PC-3 (cell line): ENCODE measurements at regions not wholly inside any gene's neighbourhood (a gene's known extent, or its start where the extent isn't known, plus 50 kb on each side); places are given as distances from the start of the nearest gene placed in this dataset.
A peak's percentile ranks its signal among the peaks of the same experiment; 100 is the strongest.

Source experiments
- ATAC-seq: fragments of 200-7000 bp; cut with Tn5 transposase; 2 replicates; pipeline ENCODE4 v1.9.1; 2020; ENCODE audit warnings: mild to moderate bottlenecking, moderate library complexity
- BruUV-seq: library from RNA; stranded (reverse); fragments of 400-500 nt; replicated peaks from 2 replicates; lab custom pipeline; 2021; lab: Mats Ljungman, UMichigan
- CTCF ChIA-PET: fragments of 300-600 bp; sonication (Branson Sonifier 250); formaldehyde crosslinking; loops from one replicate; lab custom pipeline; 2022; ENCODE audit warnings: antibody characterized with exemption; lab: Charles Lee
- POLR2A ChIA-PET: fragments of 300-600 bp; sonication (Branson Sonifier 250); formaldehyde crosslinking; loops from one replicate; lab custom pipeline; 2022; ENCODE audit warnings: antibody characterized with exemption; ENCODE audit not compliant: unreplicated experiment; lab: Charles Lee
- DNase-seq: peaks from one replicate; pipeline ENCODE4 v3.0.0-alpha.2; 2015
- H2AFZ ChIP-seq: fragments of 300-600 bp; sonication (generic); 2 replicates; pipeline ENCODE4 v1.6.0; 2016; ENCODE audit warnings: antibody characterized with exemption, low read length
- H3F3A ChIP-seq: fragments of 300-600 bp; sonication (generic); one replicate; pipeline ENCODE4 v1.6.0; 2017; ENCODE audit warnings: antibody characterized with exemption, low read length, control low read depth, mild to moderate bottlenecking; ENCODE audit not compliant: unreplicated experiment
- H3K27ac ChIP-seq: fragments of 300-600 bp; sonication (generic); 2 replicates; pipeline ENCODE4 v1.5.1; 2016; ENCODE audit warnings: mild to moderate bottlenecking, low read length
- H3K27me3 ChIP-seq: fragments of 300-600 bp; sonication (generic); 2 replicates; pipeline ENCODE4 v1.6.1; 2016; ENCODE audit warnings: low read length, mixed read lengths
- H3K36me3 ChIP-seq: fragments of 300-600 bp; sonication (generic); 2 replicates; pipeline ENCODE4 v1.6.1; 2016; ENCODE audit warnings: low read depth, mixed run types, low read length, mixed read lengths
- H3K4me1 ChIP-seq: fragments of 300-600 bp; sonication (generic); 2 replicates; pipeline ENCODE4 v1.5.1; 2016; ENCODE audit warnings: low read length; ENCODE audit not compliant: insufficient read depth
- H3K4me2 ChIP-seq: fragments of 300-600 bp; sonication (generic); 2 replicates; pipeline ENCODE4 v1.6.0; 2016; ENCODE audit warnings: low read length
- H3K4me3 ChIP-seq: fragments of 300-600 bp; sonication (generic); 2 replicates; pipeline ENCODE4 v1.5.1; 2016; ENCODE audit warnings: mild to moderate bottlenecking, low read length, mixed read lengths
- H3K79me2 ChIP-seq: fragments of 300-600 bp; sonication (generic); 2 replicates; pipeline ENCODE4 v1.6.1; 2017; ENCODE audit warnings: low read length, mixed read lengths
- H3K9ac ChIP-seq: fragments of 300-600 bp; sonication (generic); 2 replicates; pipeline ENCODE4 v1.6.0; 2016; ENCODE audit warnings: mild to moderate bottlenecking, low read length
- H3K9me2 ChIP-seq: fragments of 300-600 bp; sonication (generic); replicated peaks from 2 replicates; pipeline ENCODE4 v1.6.1; 2016; ENCODE audit warnings: mixed run types, low read length, mixed read lengths
- H3K9me3 ChIP-seq: fragments of 300-600 bp; sonication (generic); 2 replicates; pipeline ENCODE4 v1.6.1; 2016; ENCODE audit warnings: low read length, mixed read lengths
- H4K20me1 ChIP-seq: fragments of 300-600 bp; sonication (generic); 2 replicates; pipeline ENCODE4 v1.6.1; 2016; ENCODE audit warnings: low read length, mixed read lengths
- EZH2 ChIP-seq: fragments of 300-600 bp; sonication (generic); IDR thresholded peaks from one replicate; pipeline ENCODE4 v1.6.1; 2017; ENCODE audit warnings: antibody characterized with exemption, mild to moderate bottlenecking, low read length; ENCODE audit not compliant: unreplicated experiment
- EZH2phosphoT487 ChIP-seq: fragments of 300-600 bp; sonication (generic); IDR thresholded peaks from 2 replicates; pipeline ENCODE4 v1.6.1; 2018; ENCODE audit warnings: mild to moderate bottlenecking, antibody characterized with exemption, low read length, borderline replicate concordance
- intact Hi-C: fragments of 100-400 bp; cut with micrococcal nuclease; formaldehyde crosslinking; loops from 2 replicates; pipeline ENCODE4 v1.9.0; 2023
- TF ChIP-seq, protein P1 (sequence below): fragments of 300-600 bp; sonication (generic); conservative IDR thresholded peaks from 2 replicates; pipeline ENCODE4 v1.5.1; 2017; ENCODE audit warnings: antibody characterized with exemption, low read depth, mild to moderate bottlenecking, low read length

GRCh38 chr3:193951859-193952258, 184.1 kb upstream of the HES1 start:
- ATAC-seq (no peak), DNase-seq (peak; percentile 38)
- Histone ChIP-seq H4K20me1 (no peaks in the 10 kb centered on the region), H2AFZ (no peak overlapping the region), H3K9me3 (peaks cover 10% of the 10 kb centered on the region), H3K4me3 (no peak overlapping the region), H3K9ac (no peak overlapping the region), H3F3A (no peaks in the 10 kb centered on the region), H3K27ac (no peak overlapping the region), H3K27me3 (no peaks in the 10 kb centered on the region), H3K79me2 (no peaks in the 10 kb centered on the region), H3K4me2 (no peak overlapping the region), H3K9me2 (no peaks in the 10 kb centered on the region; the same call in 1 of the 2 replicates), H3K4me1 (peaks cover 11% of the 10 kb centered on the region), H3K36me3 (no peaks in the 10 kb centered on the region)
- intact Hi-C loops, result no loop called here
- ChIA-PET CTCF (no interaction called here), POLR2A (interaction anchor here (0.6 kb wide), 1 partner anchor 181 kb away, joined by 3 read pairs; no protein-coding TSS in a partner anchor)
- BruUV-seq, result no TSS peak
- TF ChIP-seq EZH2phosphoT487 (no peak), EZH2 (no peak)
- TF ChIP-seq, protein P1, sequence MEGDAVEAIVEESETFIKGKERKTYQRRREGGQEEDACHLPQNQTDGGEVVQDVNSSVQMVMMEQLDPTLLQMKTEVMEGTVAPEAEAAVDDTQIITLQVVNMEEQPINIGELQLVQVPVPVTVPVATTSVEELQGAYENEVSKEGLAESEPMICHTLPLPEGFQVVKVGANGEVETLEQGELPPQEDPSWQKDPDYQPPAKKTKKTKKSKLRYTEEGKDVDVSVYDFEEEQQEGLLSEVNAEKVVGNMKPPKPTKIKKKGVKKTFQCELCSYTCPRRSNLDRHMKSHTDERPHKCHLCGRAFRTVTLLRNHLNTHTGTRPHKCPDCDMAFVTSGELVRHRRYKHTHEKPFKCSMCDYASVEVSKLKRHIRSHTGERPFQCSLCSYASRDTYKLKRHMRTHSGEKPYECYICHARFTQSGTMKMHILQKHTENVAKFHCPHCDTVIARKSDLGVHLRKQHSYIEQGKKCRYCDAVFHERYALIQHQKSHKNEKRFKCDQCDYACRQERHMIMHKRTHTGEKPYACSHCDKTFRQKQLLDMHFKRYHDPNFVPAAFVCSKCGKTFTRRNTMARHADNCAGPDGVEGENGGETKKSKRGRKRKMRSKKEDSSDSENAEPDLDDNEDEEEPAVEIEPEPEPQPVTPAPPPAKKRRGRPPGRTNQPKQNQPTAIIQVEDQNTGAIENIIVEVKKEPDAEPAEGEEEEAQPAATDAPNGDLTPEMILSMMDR, result no peak

DNA sequence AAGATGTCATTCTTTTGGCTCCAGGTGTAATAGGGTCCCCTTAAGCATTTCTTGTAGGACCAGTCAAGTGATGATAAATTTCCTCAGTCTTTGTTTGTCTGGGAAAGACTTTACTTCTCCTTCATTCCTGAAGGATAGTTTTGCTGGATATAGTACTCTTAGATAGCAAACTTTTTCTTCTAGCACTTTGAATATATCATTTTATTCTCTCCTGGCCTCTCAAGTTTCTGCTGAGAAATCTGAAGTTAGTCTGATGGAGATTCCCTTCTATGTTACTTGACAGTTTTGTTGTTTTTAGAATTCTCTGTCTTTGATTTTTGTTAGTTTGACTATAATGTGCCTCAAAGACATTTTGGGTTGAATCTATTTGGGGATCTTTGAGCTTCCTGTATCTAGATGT, 181.2 kb upstream of the HES1 start:
- Histone ChIP-seq H3K36me3 (no peaks in the 10 kb centered on the region), H3K4me2 (no peak overlapping the region), H3K4me1 (no peaks in the 10 kb centered on the region), H4K20me1 (no peaks in the 10 kb centered on the region), H3K27ac (no peak overlapping the region), H3K9me3 (peaks cover 10% of the 10 kb centered on the region), H3K9me2 (no peaks in the 10 kb centered on the region; the same call in 1 of the 2 replicates), H2AFZ (no peak overlapping the region), H3K9ac (no peak overlapping the region), H3K4me3 (no peak overlapping the region), H3F3A (no peaks in the 10 kb centered on the region), H3K27me3 (no peaks in the 10 kb centered on the region), H3K79me2 (no peaks in the 10 kb centered on the region)
- ChIA-PET CTCF (no interaction called here), POLR2A (no interaction called here)
- ATAC-seq (no peak), DNase-seq (no peak)
- no TSS peak for BruUV-seq
- intact Hi-C loops, result no loop called here
- TF ChIP-seq, protein P1, result no peak
- no peak for TF ChIP-seq EZH2
- TF ChIP-seq EZH2phosphoT487, result no peak

DNA sequence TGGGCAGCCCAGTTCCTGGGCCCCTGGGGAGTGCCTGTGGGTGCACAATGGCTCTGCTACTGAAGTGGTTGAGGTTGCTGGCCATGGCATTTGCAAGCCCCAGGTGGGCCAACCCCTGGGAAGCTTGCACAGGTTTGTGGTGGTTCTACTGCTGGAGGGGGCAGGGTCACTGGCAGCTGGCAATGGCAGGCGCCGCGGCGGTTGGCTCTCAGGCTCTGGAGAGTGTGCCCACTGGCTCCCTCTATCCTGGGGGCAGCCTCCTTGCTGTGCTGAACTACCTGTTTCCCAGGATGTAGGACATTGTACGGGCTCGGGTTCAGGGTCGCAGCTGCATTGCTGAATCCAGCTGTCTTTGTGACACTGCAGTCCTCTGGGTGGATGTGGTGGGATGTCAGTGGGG, 180.2 kb upstream of the HES1 start:
- ATAC-seq, result no peak
- no peaks in the 10 kb centered on the region for H3K27me3 ChIP-seq
- H3K36me3 ChIP-seq, result no peaks in the 10 kb centered on the region
- H3K9me3 ChIP-seq, result peaks cover 10% of the 10 kb centered on the region
- H3K4me1 ChIP-seq, result peaks cover 7% of the 10 kb centered on the region
- ChIA-PET CTCF (no interaction called here), POLR2A (no interaction called here)
- H4K20me1 ChIP-seq, result no peaks in the 10 kb centered on the region
- H3K79me2 ChIP-seq, result no peaks in the 10 kb centered on the region
- H3K27ac ChIP-seq, result no peak overlapping the region
- H3K9me2 ChIP-seq, result no peaks in the 10 kb centered on the region; the same call in 1 of the 2 replicates
- no TSS peak for BruUV-seq
- no peak overlapping the region for H3K4me3 ChIP-seq
- no peak overlapping the region for H2AFZ ChIP-seq
- DNase-seq, result no peak
- H3K9ac ChIP-seq, result no peak overlapping the region
- TF ChIP-seq, protein P1, result no peak
- no peak for TF ChIP-seq EZH2phosphoT487
- TF ChIP-seq EZH2, result no peak
- no peak overlapping the region for H3K4me2 ChIP-seq
- intact Hi-C loops, result no loop called here
- no peaks in the 10 kb centered on the region for H3F3A ChIP-seq
